ENCODE measurements at regions not wholly inside any gene's neighbourhood (a gene's known extent, or its start where the extent isn't known, plus 50 kb on each side); places are given as distances from the start of the nearest gene placed in this dataset.

- TF ChIP-seq, protein P1, sequence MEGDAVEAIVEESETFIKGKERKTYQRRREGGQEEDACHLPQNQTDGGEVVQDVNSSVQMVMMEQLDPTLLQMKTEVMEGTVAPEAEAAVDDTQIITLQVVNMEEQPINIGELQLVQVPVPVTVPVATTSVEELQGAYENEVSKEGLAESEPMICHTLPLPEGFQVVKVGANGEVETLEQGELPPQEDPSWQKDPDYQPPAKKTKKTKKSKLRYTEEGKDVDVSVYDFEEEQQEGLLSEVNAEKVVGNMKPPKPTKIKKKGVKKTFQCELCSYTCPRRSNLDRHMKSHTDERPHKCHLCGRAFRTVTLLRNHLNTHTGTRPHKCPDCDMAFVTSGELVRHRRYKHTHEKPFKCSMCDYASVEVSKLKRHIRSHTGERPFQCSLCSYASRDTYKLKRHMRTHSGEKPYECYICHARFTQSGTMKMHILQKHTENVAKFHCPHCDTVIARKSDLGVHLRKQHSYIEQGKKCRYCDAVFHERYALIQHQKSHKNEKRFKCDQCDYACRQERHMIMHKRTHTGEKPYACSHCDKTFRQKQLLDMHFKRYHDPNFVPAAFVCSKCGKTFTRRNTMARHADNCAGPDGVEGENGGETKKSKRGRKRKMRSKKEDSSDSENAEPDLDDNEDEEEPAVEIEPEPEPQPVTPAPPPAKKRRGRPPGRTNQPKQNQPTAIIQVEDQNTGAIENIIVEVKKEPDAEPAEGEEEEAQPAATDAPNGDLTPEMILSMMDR (IDR thresholded peaks at IDR 0.05): no peak
- TF ChIP-seq POLR2AphosphoS5 (IDR thresholded peaks at IDR 0.05): no peak
Observed at GRCh38 chr4:133863153-133863552, 338.4 kb downstream of the PABPC4L start.
